GM23338 (cell line): ENCODE measurements at regions not wholly inside any gene's neighbourhood (a gene's known extent, or its start where the extent isn't known, plus 50 kb on each side); places are given as distances from the start of the nearest gene placed in this dataset.

Source experiments
- ATAC-seq: fragments of 200-7000 bp; cut with Tn5 transposase; 3 replicates; pipeline ENCODE4 v1.9.1; 2020
- DNase-seq: peaks from one replicate; pipeline ENCODE4 v3.0.0-alpha.2; 2015; ENCODE audit warnings: low spot score
- H2AFZ ChIP-seq: fragments of 200-600 bp; sonication (generic); 2 replicates; pipeline ENCODE4 v1.8.0; 2016; ENCODE audit warnings: antibody characterized with exemption, mild to moderate bottlenecking, moderate library complexity
- H3F3A ChIP-seq: fragments of 200-600 bp; sonication (generic); replicated peaks from 2 replicates; pipeline ENCODE4 v1.8.0; 2017; ENCODE audit warnings: antibody characterized with exemption, mixed run types, low read depth
- H3K27ac ChIP-seq: fragments of 200-600 bp; sonication (generic); 2 replicates; pipeline ENCODE4 v1.6.1; 2016; ENCODE audit warnings: low read depth
- H3K27me3 ChIP-seq: fragments of 200-600 bp; sonication (generic); 2 replicates; pipeline ENCODE4 v1.8.0; 2016; ENCODE audit warnings: mild to moderate bottlenecking, mixed run types, moderate library complexity; ENCODE audit not compliant: insufficient read depth
- H3K36me3 ChIP-seq: fragments of 200-600 bp; sonication (generic); 2 replicates; pipeline ENCODE4 v1.8.0; 2016; ENCODE audit warnings: mild to moderate bottlenecking; ENCODE audit not compliant: insufficient read depth
- H3K4me1 ChIP-seq: fragments of 200-600 bp; sonication (generic); 2 replicates; pipeline ENCODE4 v1.8.0; 2016; ENCODE audit warnings: mild to moderate bottlenecking, moderate library complexity; ENCODE audit not compliant: insufficient read depth
- H3K4me2 ChIP-seq: fragments of 200-600 bp; sonication (generic); 2 replicates; pipeline ENCODE4 v1.7.1; 2017; ENCODE audit warnings: mixed run types
- H3K4me3 ChIP-seq: fragments of 200-600 bp; sonication (generic); 2 replicates; pipeline ENCODE4 v1.6.1; 2016; ENCODE audit warnings: mixed run types
- H3K79me2 ChIP-seq: fragments of 200-600 bp; sonication (generic); replicated peaks from 2 replicates; pipeline ENCODE4 v1.8.0; 2017; ENCODE audit warnings: mild to moderate bottlenecking; ENCODE audit not compliant: insufficient read depth
- H3K9me2 ChIP-seq: fragments of 200-600 bp; sonication (generic); 2 replicates; pipeline ENCODE4 v1.8.0; 2017; ENCODE audit not compliant: insufficient read depth
- H4K20me1 ChIP-seq: fragments of 200-600 bp; sonication (generic); replicated peaks from 2 replicates; pipeline ENCODE4 v1.8.0; 2017; ENCODE audit warnings: mild to moderate bottlenecking; ENCODE audit not compliant: insufficient read depth
- H3K27ac Mint-ChIP-seq: 2 replicates; pipeline ENCODE4 v1.8.0; 2020; ENCODE audit warnings: inconsistent platforms, mild to moderate bottlenecking, moderate library complexity, mixed read lengths
- H3K27me3 Mint-ChIP-seq: 3 replicates; pipeline ENCODE4 v1.8.0; 2022; ENCODE audit warnings: low read depth, mild to moderate bottlenecking, moderate library complexity, mixed read lengths, inconsistent platforms; ENCODE audit not compliant: insufficient read depth, poor library complexity
- H3K36me3 Mint-ChIP-seq: 3 replicates; pipeline ENCODE4 v1.8.0; 2021; ENCODE audit warnings: low read depth, mild to moderate bottlenecking, inconsistent platforms, moderate library complexity, mixed read lengths
- H3K4me1 Mint-ChIP-seq: 3 replicates; pipeline ENCODE4 v1.8.0; 2020; ENCODE audit warnings: mild to moderate bottlenecking, inconsistent platforms, mixed read lengths
- H3K4me3 Mint-ChIP-seq: 3 replicates; pipeline ENCODE4 v1.8.0; 2021; ENCODE audit warnings: moderate library complexity, mild to moderate bottlenecking, inconsistent platforms, mixed read lengths
- H3K9me3 Mint-ChIP-seq: 3 replicates; pipeline ENCODE4 v1.8.0; 2020; ENCODE audit warnings: moderate library complexity, mild to moderate bottlenecking, inconsistent platforms, mixed read lengths
- CREB1 ChIP-seq: fragments of 250-450 bp; sonication (Bioruptor Pico); IDR thresholded peaks from 2 replicates; pipeline ENCODE4 v1.5.0; 2020; ENCODE audit warnings: low read depth, mild to moderate bottlenecking, moderate library complexity
- EZH2phosphoT487 ChIP-seq: fragments of 200-600 bp; sonication (generic); IDR thresholded peaks from one replicate; pipeline ENCODE4 v1.8.1; 2018; ENCODE audit warnings: antibody characterized with exemption; ENCODE audit not compliant: unreplicated experiment
- NANOG ChIP-seq: IDR thresholded peaks from 2 replicates; pipeline ENCODE4 v1.6.1; 2016; ENCODE audit warnings: antibody characterized with exemption, borderline replicate concordance
- POLR2AphosphoS5 ChIP-seq: IDR thresholded peaks from 2 replicates; pipeline ENCODE4 v1.6.1; 2016; ENCODE audit warnings: antibody characterized with exemption, low read depth
- STAT1 ChIP-seq: IDR thresholded peaks from one replicate; pipeline ENCODE4 v1.6.1; 2016; ENCODE audit warnings: antibody characterized with exemption; ENCODE audit not compliant: unreplicated experiment
- ZNF114 ChIP-seq: fragments of 250-450 bp; sonication (Bioruptor Pico); IDR thresholded peaks from 2 replicates; pipeline ENCODE4 v1.5.0; 2020; ENCODE audit warnings: mild to moderate bottlenecking, moderate library complexity
- ZNF331 ChIP-seq: fragments of 250-450 bp; sonication (Bioruptor Pico); IDR thresholded peaks from 2 replicates; pipeline ENCODE4 v1.5.0; 2020; ENCODE audit warnings: low read depth, mild to moderate bottlenecking, moderate library complexity
- TF ChIP-seq, protein P1 (sequence below): IDR thresholded peaks from 2 replicates; pipeline ENCODE4 v1.6.1; 2016; ENCODE audit warnings: antibody characterized with exemption
- TF ChIP-seq, protein P2 (sequence below): IDR thresholded peaks from one replicate; pipeline ENCODE4 v1.6.1; 2018; ENCODE audit warnings: antibody characterized with exemption; ENCODE audit not compliant: unreplicated experiment
- TF ChIP-seq, protein P3 (sequence below): fragments of 250-450 bp; sonication (Bioruptor Pico); IDR thresholded peaks from 2 replicates; pipeline ENCODE4 v1.5.0; 2020; ENCODE audit warnings: mild to moderate bottlenecking, moderate library complexity

DNA sequence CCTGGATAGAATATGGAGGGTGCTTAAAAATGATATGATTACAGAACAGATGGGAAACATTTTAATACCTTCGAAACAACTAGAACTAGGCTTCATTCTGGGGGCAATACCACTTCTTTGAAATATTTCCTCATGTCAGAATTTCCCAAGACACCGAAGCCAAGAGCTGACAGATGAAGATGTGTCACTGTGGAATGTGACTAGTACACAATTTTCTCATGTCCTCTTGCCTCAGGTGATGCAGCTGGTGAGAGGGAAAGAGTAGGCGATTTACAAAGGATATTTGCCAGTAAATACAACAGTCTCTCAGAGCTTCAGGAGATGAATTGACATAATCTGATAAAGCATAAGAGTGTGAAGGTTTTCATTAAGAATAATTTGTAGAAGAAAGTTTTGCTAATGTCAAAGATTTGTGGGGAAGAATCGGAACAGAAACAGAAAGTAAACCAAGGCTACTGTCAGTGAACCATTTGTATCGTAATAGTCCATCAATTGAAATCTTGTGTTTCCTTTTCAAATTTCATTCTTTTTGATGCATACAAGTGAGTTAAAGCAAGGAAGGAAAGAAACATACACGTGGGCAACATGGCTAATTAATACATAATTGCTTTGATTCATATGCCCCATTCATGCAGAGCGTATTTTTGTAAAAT is 164.7 kb upstream of the CCN2 start:
- Mint-ChIP-seq H3K27ac (no peak overlapping the region), H3K27me3 (peaks cover 2% of the 10 kb centered on the region), H3K9me3 (peaks cover 4% of the 10 kb centered on the region; the same call in 2 of the 3 replicates), H3K36me3 (peaks cover 3% of the 10 kb centered on the region; the same call in 2 of the 3 replicates), H3K4me1 (no peaks in the 10 kb centered on the region), H3K4me3 (no peak overlapping the region)
- H3K36me3 ChIP-seq: no peaks in the 10 kb centered on the region
- H3K4me2 ChIP-seq: no peak overlapping the region
- H3K4me1 ChIP-seq: no peaks in the 10 kb centered on the region
- DNase-seq (no peak), ATAC-seq (no peak)
- no peaks in the 10 kb centered on the region for H4K20me1 ChIP-seq
- no peaks in the 10 kb centered on the region for H3K79me2 ChIP-seq
- no peaks in the 10 kb centered on the region for H3F3A ChIP-seq
- no peaks in the 10 kb centered on the region for H3K27me3 ChIP-seq
- H2AFZ ChIP-seq: no peak overlapping the region; the same call in 1 of the 2 replicates
- 0 out of 2 replicates have a peak, but pooled peaks cover 2% of the 10 kb centered on the region for H3K9me2 ChIP-seq
- no peak overlapping the region for H3K27ac ChIP-seq
- H3K4me3 ChIP-seq: no peak overlapping the region
- TF ChIP-seq CREB1 (CRISPR knock-in tag) (no peak), EZH2phosphoT487 (no peak), ZNF114 (no peak)
- TF ChIP-seq, protein P1, sequence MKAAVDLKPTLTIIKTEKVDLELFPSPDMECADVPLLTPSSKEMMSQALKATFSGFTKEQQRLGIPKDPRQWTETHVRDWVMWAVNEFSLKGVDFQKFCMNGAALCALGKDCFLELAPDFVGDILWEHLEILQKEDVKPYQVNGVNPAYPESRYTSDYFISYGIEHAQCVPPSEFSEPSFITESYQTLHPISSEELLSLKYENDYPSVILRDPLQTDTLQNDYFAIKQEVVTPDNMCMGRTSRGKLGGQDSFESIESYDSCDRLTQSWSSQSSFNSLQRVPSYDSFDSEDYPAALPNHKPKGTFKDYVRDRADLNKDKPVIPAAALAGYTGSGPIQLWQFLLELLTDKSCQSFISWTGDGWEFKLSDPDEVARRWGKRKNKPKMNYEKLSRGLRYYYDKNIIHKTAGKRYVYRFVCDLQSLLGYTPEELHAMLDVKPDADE: no peak

DNA sequence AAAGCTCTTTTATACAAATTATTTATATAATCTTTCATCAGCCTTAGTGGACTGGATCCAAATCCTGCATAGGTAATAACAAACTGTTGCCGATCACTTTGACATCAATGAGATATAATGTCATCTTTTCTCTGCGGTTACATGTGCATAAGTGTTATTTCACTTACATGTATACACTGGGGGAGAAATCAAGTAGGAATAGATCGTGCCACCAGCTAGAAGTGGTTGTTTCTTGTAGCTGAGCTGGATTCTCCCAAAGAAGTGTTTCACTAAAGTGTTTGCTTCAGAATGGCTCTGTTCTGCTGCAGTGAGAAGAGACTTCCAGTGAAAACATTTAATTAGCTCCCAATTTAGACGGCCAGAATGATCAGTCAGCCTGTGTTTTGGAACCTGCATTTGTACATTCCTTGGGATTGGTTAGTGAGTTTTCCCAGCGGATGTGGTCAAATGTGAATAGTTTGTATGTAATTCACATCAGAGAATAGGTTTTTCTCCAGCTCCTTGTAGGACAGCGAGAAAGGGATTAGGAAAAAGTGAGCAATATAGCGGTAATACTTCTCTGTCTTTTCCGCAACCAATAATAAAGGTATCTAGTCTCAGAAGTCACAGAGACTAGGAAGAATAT is 163.1 kb upstream of the CCN2 start:
- H3K27ac ChIP-seq: no peak overlapping the region
- H3K9me2 ChIP-seq: 0 out of 2 replicates have a peak, but pooled peaks cover 2% of the 10 kb centered on the region
- Mint-ChIP-seq H3K4me1 (no peaks in the 10 kb centered on the region), H3K4me3 (no peak overlapping the region), H3K36me3 (peaks cover 14% of the 10 kb centered on the region), H3K27ac (no peak overlapping the region), H3K9me3 (peaks cover 19% of the 10 kb centered on the region), H3K27me3 (peaks cover 2% of the 10 kb centered on the region)
- ATAC-seq (no peak), DNase-seq (no peak)
- H3K4me2 ChIP-seq: no peak overlapping the region
- H3F3A ChIP-seq: no peaks in the 10 kb centered on the region
- peaks cover 5% of the 10 kb centered on the region; the same call in 1 of the 2 replicates for H3K36me3 ChIP-seq
- H3K27me3 ChIP-seq: no peaks in the 10 kb centered on the region
- H3K4me3 ChIP-seq: no peak overlapping the region
- no peak overlapping the region for H2AFZ ChIP-seq
- no peaks in the 10 kb centered on the region for H3K79me2 ChIP-seq
- no peaks in the 10 kb centered on the region for H4K20me1 ChIP-seq
- no peaks in the 10 kb centered on the region for H3K4me1 ChIP-seq
- TF ChIP-seq POLR2AphosphoS5 (no peak), CREB1 (CRISPR knock-in tag) (no peak), ZNF331 (CRISPR knock-in tag) (no peak), EZH2phosphoT487 (no peak), NANOG (no peak), STAT1 (no peak)
- TF ChIP-seq, protein P2, sequence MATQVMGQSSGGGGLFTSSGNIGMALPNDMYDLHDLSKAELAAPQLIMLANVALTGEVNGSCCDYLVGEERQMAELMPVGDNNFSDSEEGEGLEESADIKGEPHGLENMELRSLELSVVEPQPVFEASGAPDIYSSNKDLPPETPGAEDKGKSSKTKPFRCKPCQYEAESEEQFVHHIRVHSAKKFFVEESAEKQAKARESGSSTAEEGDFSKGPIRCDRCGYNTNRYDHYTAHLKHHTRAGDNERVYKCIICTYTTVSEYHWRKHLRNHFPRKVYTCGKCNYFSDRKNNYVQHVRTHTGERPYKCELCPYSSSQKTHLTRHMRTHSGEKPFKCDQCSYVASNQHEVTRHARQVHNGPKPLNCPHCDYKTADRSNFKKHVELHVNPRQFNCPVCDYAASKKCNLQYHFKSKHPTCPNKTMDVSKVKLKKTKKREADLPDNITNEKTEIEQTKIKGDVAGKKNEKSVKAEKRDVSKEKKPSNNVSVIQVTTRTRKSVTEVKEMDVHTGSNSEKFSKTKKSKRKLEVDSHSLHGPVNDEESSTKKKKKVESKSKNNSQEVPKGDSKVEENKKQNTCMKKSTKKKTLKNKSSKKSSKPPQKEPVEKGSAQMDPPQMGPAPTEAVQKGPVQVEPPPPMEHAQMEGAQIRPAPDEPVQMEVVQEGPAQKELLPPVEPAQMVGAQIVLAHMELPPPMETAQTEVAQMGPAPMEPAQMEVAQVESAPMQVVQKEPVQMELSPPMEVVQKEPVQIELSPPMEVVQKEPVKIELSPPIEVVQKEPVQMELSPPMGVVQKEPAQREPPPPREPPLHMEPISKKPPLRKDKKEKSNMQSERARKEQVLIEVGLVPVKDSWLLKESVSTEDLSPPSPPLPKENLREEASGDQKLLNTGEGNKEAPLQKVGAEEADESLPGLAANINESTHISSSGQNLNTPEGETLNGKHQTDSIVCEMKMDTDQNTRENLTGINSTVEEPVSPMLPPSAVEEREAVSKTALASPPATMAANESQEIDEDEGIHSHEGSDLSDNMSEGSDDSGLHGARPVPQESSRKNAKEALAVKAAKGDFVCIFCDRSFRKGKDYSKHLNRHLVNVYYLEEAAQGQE: no peak
- TF ChIP-seq, protein P3, sequence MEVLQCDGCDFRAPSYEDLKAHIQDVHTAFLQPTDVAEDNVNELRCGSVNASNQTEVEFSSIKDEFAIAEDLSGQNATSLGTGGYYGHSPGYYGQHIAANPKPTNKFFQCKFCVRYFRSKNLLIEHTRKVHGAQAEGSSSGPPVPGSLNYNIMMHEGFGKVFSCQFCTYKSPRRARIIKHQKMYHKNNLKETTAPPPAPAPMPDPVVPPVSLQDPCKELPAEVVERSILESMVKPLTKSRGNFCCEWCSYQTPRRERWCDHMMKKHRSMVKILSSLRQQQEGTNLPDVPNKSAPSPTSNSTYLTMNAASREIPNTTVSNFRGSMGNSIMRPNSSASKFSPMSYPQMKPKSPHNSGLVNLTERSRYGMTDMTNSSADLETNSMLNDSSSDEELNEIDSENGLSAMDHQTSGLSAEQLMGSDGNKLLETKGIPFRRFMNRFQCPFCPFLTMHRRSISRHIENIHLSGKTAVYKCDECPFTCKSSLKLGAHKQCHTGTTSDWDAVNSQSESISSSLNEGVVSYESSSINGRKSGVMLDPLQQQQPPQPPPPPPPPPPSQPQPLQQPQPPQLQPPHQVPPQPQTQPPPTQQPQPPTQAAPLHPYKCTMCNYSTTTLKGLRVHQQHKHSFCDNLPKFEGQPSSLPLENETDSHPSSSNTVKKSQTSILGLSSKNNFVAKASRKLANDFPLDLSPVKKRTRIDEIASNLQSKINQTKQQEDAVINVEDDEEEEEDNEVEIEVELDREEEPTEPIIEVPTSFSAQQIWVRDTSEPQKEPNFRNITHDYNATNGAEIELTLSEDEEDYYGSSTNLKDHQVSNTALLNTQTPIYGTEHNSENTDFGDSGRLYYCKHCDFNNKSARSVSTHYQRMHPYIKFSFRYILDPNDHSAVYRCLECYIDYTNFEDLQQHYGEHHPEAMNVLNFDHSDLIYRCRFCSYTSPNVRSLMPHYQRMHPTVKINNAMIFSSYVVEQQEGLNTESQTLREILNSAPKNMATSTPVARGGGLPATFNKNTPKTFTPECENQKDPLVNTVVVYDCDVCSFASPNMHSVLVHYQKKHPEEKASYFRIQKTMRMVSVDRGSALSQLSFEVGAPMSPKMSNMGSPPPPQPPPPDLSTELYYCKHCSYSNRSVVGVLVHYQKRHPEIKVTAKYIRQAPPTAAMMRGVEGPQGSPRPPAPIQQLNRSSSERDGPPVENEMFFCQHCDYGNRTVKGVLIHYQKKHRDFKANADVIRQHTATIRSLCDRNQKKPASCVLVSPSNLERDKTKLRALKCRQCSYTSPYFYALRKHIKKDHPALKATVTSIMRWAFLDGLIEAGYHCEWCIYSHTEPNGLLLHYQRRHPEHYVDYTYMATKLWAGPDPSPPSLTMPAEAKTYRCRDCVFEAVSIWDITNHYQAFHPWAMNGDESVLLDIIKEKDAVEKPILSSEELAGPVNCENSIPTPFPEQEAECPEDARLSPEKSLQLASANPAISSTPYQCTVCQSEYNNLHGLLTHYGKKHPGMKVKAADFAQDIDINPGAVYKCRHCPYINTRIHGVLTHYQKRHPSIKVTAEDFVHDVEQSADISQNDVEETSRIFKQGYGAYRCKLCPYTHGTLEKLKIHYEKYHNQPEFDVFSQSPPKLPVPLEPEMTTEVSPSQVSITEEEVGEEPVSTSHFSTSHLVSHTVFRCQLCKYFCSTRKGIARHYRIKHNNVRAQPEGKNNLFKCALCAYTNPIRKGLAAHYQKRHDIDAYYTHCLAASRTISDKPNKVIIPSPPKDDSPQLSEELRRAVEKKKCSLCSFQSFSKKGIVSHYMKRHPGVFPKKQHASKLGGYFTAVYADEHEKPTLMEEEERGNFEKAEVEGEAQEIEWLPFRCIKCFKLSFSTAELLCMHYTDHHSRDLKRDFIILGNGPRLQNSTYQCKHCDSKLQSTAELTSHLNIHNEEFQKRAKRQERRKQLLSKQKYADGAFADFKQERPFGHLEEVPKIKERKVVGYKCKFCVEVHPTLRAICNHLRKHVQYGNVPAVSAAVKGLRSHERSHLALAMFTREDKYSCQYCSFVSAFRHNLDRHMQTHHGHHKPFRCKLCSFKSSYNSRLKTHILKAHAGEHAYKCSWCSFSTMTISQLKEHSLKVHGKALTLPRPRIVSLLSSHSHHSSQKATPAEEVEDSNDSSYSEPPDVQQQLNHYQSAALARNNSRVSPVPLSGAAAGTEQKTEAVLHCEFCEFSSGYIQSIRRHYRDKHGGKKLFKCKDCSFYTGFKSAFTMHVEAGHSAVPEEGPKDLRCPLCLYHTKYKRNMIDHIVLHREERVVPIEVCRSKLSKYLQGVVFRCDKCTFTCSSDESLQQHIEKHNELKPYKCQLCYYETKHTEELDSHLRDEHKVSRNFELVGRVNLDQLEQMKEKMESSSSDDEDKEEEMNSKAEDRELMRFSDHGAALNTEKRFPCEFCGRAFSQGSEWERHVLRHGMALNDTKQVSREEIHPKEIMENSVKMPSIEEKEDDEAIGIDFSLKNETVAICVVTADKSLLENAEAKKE (CRISPR knock-in tag): no peak
